Panc1 (cell line): ENCODE measurements at regions not wholly inside any gene's neighbourhood (a gene's known extent, or its start where the extent isn't known, plus 50 kb on each side); places are given as distances from the start of the nearest gene placed in this dataset.

ENCODE experiments used
- ATAC-seq: fragments of 200-7000 bp; cut with Tn5 transposase; 2 replicates; pipeline ENCODE4 v1.9.1; 2020; ENCODE audit warnings: mild to moderate bottlenecking, moderate library complexity
- BruUV-seq: library from RNA; stranded (reverse); fragments of 400-500 nt; replicated peaks from 2 replicates; lab custom pipeline; 2021; lab: Mats Ljungman, UMichigan
- CTCF ChIA-PET: fragments of 300-600 bp; sonication (Branson Sonifier 250); formaldehyde crosslinking; loops from one replicate; lab custom pipeline; 2022; ENCODE audit warnings: antibody characterized with exemption; lab: Charles Lee
- POLR2A ChIA-PET: fragments of 300-600 bp; sonication (Branson Sonifier 250); formaldehyde crosslinking; loops from one replicate; lab custom pipeline; 2022; ENCODE audit warnings: antibody characterized with exemption; lab: Charles Lee
- DNase-seq: peaks from one replicate; pipeline ENCODE4 v3.0.0-alpha.2; 2010; ENCODE audit warnings: low read depth, low spot score
- H3K27ac ChIP-seq: 2 replicates; pipeline ENCODE4 v1.5.1; 2011; ENCODE audit warnings: mild to moderate bottlenecking, low read length, inconsistent platforms
- H3K27me3 ChIP-seq: fragments of 200-500 bp; sonication (Bioruptor generic); 2 replicates; pipeline ENCODE4 v1.6.0; 2014; ENCODE audit warnings: low read length, inconsistent platforms; ENCODE audit not compliant: control insufficient read depth, insufficient read depth
- H3K36me3 ChIP-seq: fragments of 200-500 bp; sonication (Bioruptor generic); 2 replicates; pipeline ENCODE4 v1.5.1; 2014; ENCODE audit warnings: inconsistent platforms, mild to moderate bottlenecking, low read length, moderate library complexity; ENCODE audit not compliant: control insufficient read depth, insufficient read depth
- H3K4me1 ChIP-seq: 2 replicates; pipeline ENCODE4 v1.5.1; 2011; ENCODE audit warnings: inconsistent platforms, mild to moderate bottlenecking, low read length, moderate library complexity; ENCODE audit not compliant: control insufficient read depth, insufficient read depth
- H3K4me3 ChIP-seq, 2 experiments: 2 replicates each; pipeline ENCODE4 v1.5.1; 2011 to 2012; ENCODE audit warnings: low read depth in 2 of 2, low read length in 2 of 2, mild to moderate bottlenecking in 2 of 2, inconsistent platforms in 1 of 2, moderate library complexity in 1 of 2
- H3K9me3 ChIP-seq: fragments of 200-500 bp; sonication (Bioruptor generic); 2 replicates; pipeline ENCODE4 v1.5.1; 2014; ENCODE audit warnings: low read depth, mild to moderate bottlenecking, inconsistent platforms, low read length, moderate library complexity; ENCODE audit not compliant: control insufficient read depth, insufficient read depth
- CTCF ChIP-seq: fragments of 450-650 bp; IDR thresholded peaks from 2 replicates; pipeline ENCODE4 v1.5.1; 2017; ENCODE audit warnings: mild to moderate bottlenecking
- POLR2AphosphoS5 ChIP-seq: IDR thresholded peaks from 2 replicates; pipeline ENCODE4 v1.6.1; 2012; ENCODE audit warnings: mild to moderate bottlenecking, low read depth, low read length, moderate library complexity
- REST ChIP-seq, 2 experiments: IDR thresholded peaks; 2 replicates each; pipeline ENCODE4 v1.6.1; 2011 to 2012; ENCODE audit warnings: low read depth in 2 of 2, control low read depth in 1 of 2, low read length in 1 of 2, mild to moderate bottlenecking in 1 of 2, moderate library complexity in 1 of 2; ENCODE audit not compliant: insufficient read depth in 1 of 2
- SIN3A ChIP-seq: IDR thresholded peaks from 2 replicates; pipeline ENCODE4 v1.6.1; 2012; ENCODE audit warnings: low read depth, mild to moderate bottlenecking, low read length, moderate library complexity, borderline replicate concordance; ENCODE audit not compliant: insufficient read depth
- TCF7L2 ChIP-seq: IDR thresholded peaks from 2 replicates; pipeline ENCODE4 v1.6.1; 2011; ENCODE audit warnings: mild to moderate bottlenecking, low read depth, low read length, inconsistent platforms
- in situ Hi-C: cut with HindIII; loops from 2 replicates; pipeline ENCODE4 v1.10.0; 2016; ENCODE audit warnings: low sequenced_read_pairs, low pct_unique_long_range_greater_than_20kb
- intact Hi-C: fragments of 100-400 bp; cut with micrococcal nuclease; formaldehyde crosslinking; loops from one replicate; pipeline ENCODE4 v1.10.0; 2022; ENCODE audit not compliant: unreplicated experiment

- in situ Hi-C loops: no loop called here
- POLR2A ChIA-PET: no interaction called here
- no peak for DNase-seq
- TF ChIP-seq POLR2AphosphoS5: no peak
- TF ChIP-seq SIN3A: no peak
- TF ChIP-seq TCF7L2: no peak
- TF ChIP-seq REST (IDR thresholded peaks at IDR 0.05; ENCODE audit: insufficient read depth in 1 of 2, low read depth in 2 of 2, low read length in 1 of 2): no peak
- no peak for TF ChIP-seq CTCF
- no TSS peak for BruUV-seq
- intact Hi-C loops: no loop called here
- CTCF ChIA-PET: no interaction called here
- no peaks in the 10 kb centered on the region for H3K9me3 ChIP-seq
- no peak for ATAC-seq
- H3K36me3 ChIP-seq: no peaks in the 10 kb centered on the region
- H3K4me3 ChIP-seq: no peak overlapping the region
- H3K4me1 ChIP-seq: no peaks in the 10 kb centered on the region
- H3K27ac ChIP-seq: no peak overlapping the region
- no peaks in the 10 kb centered on the region for H3K27me3 ChIP-seq
Measured at GRCh38 chr13:88979465-88980175, 1308.4 kb downstream of the SLITRK5 start.

- Histone ChIP-seq H3K9me3 (no peaks in the 10 kb centered on the region), H3K27me3 (no peaks in the 10 kb centered on the region), H3K36me3 (no peaks in the 10 kb centered on the region), H3K4me3 (no peak overlapping the region), H3K4me1 (no peaks in the 10 kb centered on the region), H3K27ac (no peak overlapping the region)
- in situ Hi-C loops: no loop called here
- intact Hi-C loops: no loop called here
- no peak for DNase-seq
- BruUV-seq: no TSS peak
- ChIA-PET POLR2A (no interaction called here), CTCF (no interaction called here)
- ATAC-seq: no peak
- TF ChIP-seq POLR2AphosphoS5: no peak
Measured at GRCh38 chr13:89003656-89004055, 1332.5 kb downstream of the SLITRK5 start.

GRCh38 chr13:89011615-89012014, 1340.4 kb downstream of the SLITRK5 start:
- POLR2A ChIA-PET: no interaction called here
- ATAC-seq: no peak
- H3K27ac ChIP-seq: no peak overlapping the region

More at GRCh38 chr13:89011615-89012014, 1340.4 kb downstream of the SLITRK5 start:
- Histone ChIP-seq H3K9me3 (no peaks in the 10 kb centered on the region), H3K36me3 (no peaks in the 10 kb centered on the region), H3K4me3 (no peak overlapping the region), H3K4me1 (no peaks in the 10 kb centered on the region), H3K27me3 (no peaks in the 10 kb centered on the region)
- intact Hi-C loops (no loop called here), in situ Hi-C loops (no loop called here)
- no peak for DNase-seq
- no peak for TF ChIP-seq CTCF
- no peak for TF ChIP-seq TCF7L2
- no peak for TF ChIP-seq REST (IDR thresholded peaks at IDR 0.05; ENCODE audit: insufficient read depth in 1 of 2, low read depth in 2 of 2, low read length in 1 of 2)
- no peak for TF ChIP-seq SIN3A
- TF ChIP-seq POLR2AphosphoS5: no peak
- BruUV-seq: no TSS peak
- CTCF ChIA-PET: no interaction called here
